Stomach (tissue), 8 donors: ENCODE measurements at regions not wholly inside any gene's neighbourhood (a gene's known extent, or its start where the extent isn't known, plus 50 kb on each side); places are given as distances from the start of the nearest gene placed in this dataset.

Experiments
- DNase-seq, 2 donors: peaks; one replicate each; pipeline versions ENCODE4 v3.0.0 to v3.0.0-alpha.2; 2013 to 2019
- H3K27ac ChIP-seq, 5 donors: fragments of 200-600 bp in 4 of 5; sonication (generic) in 4 of 5; one replicate each; pipeline ENCODE4 v1.5.1; 2013 to 2019; ENCODE audit warnings: mild to moderate bottlenecking in 1 of 5, moderate library complexity in 1 of 5
- H3K27me3 ChIP-seq, 3 donors: fragments of 200-600 bp; sonication (generic); one replicate each; pipeline ENCODE4 v1.5.1; 2017 to 2019; ENCODE audit warnings: mixed run types in 1 of 3
- H3K36me3 ChIP-seq, 4 donors: fragments of 200-600 bp; sonication (generic); 1 replicate in 3 of 4; 2 replicates in 1 of 4; pipeline ENCODE4 v1.5.1; 2016 to 2019
- H3K4me1 ChIP-seq, 4 donors: fragments of 200-600 bp; sonication (generic); one replicate each; pipeline ENCODE4 v1.5.1; 2016 to 2019
- H3K4me3 ChIP-seq, 4 donors: fragments of 200-600 bp; sonication (generic) in 3 of 4; one replicate each; pipeline ENCODE4 v1.5.1; 2016 to 2019; ENCODE audit warnings: mild to moderate bottlenecking in 1 of 4
- H3K9me3 ChIP-seq, 4 donors: fragments of 200-600 bp; sonication (generic); one replicate each; pipeline ENCODE4 v1.5.1; 2016 to 2019
- EP300 ChIP-seq: sonication (generic); formaldehyde crosslinking; IDR thresholded peaks from one replicate; pipeline ENCODE4 v1.6.1; 2017; ENCODE audit warnings: antibody characterized with exemption
- POLR2A ChIP-seq, 4 donors: fragments of 450-650 bp; IDR thresholded peaks; one replicate each; pipeline ENCODE4 v1.6.1; 2016; ENCODE audit warnings: antibody characterized with exemption in 4 of 4, control low read depth in 2 of 4, mild to moderate bottlenecking in 1 of 4, moderate library complexity in 1 of 4
- POLR2AphosphoS5 ChIP-seq, 3 donors: sonication (generic); formaldehyde crosslinking; IDR thresholded peaks; one replicate each; pipeline ENCODE4 v1.6.1; 2016; ENCODE audit warnings: antibody characterized with exemption in 3 of 3
- WGBS, 5 donors: extraction: QIAGEN DNeasy Blood & Tissue Kit in 3 of 5; methylation state at CpG; one replicate each; pipeline versions ENCODE4 v1.1.5 to v1.1.7; 2013 to 2018; 5-methylcytosine and 5-hydroxymethylcytosine counted together
- intact Hi-C: fragments of 100-400 bp; cut with DNase I; formaldehyde crosslinking; loops from one replicate; pipeline ENCODE4 v1.15.1; 2023; ENCODE audit warnings: low total_unique reads
- TF ChIP-seq, protein P1 (sequence below), 7 experiments: fragments of 450-650 bp in 4 of 7; fragments of 200-600 bp in 3 of 7; sonication (generic) in 3 of 7; IDR thresholded peaks; one replicate each; pipeline ENCODE4 v1.5.1; 2016 to 2019; ENCODE audit warnings: antibody characterized with exemption in 7 of 7, control low read depth in 2 of 7, mild to moderate bottlenecking in 1 of 7
- donor health status: healthy with polysubstance abuse.
- donor health status: Bipolar disorder and iron deficiency.
- donor health status: healthy.

DNA sequence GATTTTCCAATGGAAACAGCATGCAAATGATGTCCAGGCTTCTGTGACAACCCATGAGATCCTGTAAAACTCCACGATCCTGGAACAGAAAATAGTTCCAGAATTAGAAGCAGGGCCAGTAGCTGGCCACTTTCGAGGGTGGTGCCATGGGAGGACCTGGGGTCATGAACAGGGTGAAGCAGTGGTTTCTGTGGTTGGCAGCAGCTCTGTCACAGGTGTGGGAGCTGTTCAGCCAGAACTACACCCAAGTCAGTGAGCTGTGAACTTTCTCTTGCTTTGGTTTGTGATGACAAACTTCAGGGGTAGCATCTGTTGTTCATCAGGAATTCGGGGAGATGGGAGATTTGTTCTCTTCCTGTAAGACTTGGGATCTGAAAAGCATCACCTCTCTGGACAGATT is 314.4 kb upstream of the NT5C1B start:
- Histone ChIP-seq H3K9me3 (peaks cover 0 to 6% (median 0%) of the 10 kb centered on the region in 4 donors), H3K4me3 (no peak overlapping the region), H3K27me3 (no peaks in the 10 kb centered on the region), H3K4me1 (peaks cover 0 to 23% (median 6%) of the 10 kb centered on the region in 4 donors), H3K27ac (no peak overlapping the region), H3K36me3 (no peaks in the 10 kb centered on the region)
- TF ChIP-seq, protein P1, sequence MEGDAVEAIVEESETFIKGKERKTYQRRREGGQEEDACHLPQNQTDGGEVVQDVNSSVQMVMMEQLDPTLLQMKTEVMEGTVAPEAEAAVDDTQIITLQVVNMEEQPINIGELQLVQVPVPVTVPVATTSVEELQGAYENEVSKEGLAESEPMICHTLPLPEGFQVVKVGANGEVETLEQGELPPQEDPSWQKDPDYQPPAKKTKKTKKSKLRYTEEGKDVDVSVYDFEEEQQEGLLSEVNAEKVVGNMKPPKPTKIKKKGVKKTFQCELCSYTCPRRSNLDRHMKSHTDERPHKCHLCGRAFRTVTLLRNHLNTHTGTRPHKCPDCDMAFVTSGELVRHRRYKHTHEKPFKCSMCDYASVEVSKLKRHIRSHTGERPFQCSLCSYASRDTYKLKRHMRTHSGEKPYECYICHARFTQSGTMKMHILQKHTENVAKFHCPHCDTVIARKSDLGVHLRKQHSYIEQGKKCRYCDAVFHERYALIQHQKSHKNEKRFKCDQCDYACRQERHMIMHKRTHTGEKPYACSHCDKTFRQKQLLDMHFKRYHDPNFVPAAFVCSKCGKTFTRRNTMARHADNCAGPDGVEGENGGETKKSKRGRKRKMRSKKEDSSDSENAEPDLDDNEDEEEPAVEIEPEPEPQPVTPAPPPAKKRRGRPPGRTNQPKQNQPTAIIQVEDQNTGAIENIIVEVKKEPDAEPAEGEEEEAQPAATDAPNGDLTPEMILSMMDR (IDR thresholded peaks at IDR 0.05) = no peak
- no peak for TF ChIP-seq EP300
- no peak for TF ChIP-seq POLR2AphosphoS5 (IDR thresholded peaks at IDR 0.05)
- TF ChIP-seq POLR2A (IDR thresholded peaks at IDR 0.05) = no peak
- no peak for DNase-seq
- intact Hi-C loops = no loop called here
- 52 to 75% (median 66%) methylated on average over 3 of the region's 3 CpGs for WGBS, 5 donors

DNA sequence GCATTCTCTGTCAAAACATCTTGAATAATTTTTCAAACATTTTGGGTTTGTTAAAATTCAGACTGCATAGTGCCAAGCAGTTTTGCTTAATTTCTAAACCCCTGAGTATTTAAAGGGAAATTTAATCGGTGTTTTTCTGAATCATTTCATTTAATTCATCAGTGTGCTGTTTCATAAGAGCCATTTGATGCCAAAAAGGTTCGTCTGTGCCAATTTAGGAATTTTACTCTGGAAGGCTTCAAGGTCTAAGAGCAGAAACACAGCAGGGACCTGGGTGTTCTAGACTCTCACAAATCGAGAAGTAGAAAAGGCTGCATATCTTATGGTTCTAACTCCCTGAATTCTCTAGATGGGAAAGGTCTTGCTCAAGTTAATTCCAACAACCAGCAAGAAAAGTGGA is 311.9 kb upstream of the NT5C1B start:
- peak overlapping the region in 3 of 5 donors; percentile 28 to 62 (median 39) for H3K27ac ChIP-seq

DNA sequence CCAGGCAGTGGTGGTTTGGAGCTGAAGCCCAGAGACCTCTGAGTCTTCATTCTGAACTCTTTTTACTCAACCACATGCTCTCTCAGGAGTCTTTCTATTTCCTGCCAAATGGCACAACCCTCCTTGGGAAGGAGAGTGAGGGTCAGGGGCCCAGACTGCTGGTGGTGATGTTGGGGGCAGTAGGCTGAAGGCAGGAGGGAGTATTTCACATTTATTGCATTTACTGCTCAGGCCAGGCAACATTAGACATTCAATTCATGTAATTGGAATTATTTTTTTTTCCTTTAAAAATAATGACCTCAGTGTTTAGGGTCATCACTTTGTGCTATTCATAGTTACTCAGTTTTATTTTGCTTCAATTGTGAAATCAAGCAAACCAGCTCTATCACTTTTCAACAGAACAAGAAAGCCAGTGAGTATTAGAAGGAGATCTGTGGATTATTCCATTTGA is 311.3 kb upstream of the NT5C1B start:
- intact Hi-C loops = no loop called here
- no peaks in the 10 kb centered on the region for H3K36me3 ChIP-seq
- H3K4me1 ChIP-seq = peaks cover 0 to 28% (median 6%) of the 10 kb centered on the region in 4 donors
- no peak for DNase-seq
- TF ChIP-seq POLR2AphosphoS5 (IDR thresholded peaks at IDR 0.05) = no peak
- H3K9me3 ChIP-seq = peaks cover 0 to 1% (median 0%) of the 10 kb centered on the region in 4 donors
- H3K27me3 ChIP-seq = no peaks in the 10 kb centered on the region
- H3K4me3 ChIP-seq = no peak overlapping the region
- peak overlapping the region in 3 of 5 donors; percentile 28 to 62 (median 39) for H3K27ac ChIP-seq

More for the DNA sequence above, 311.9 kb upstream of the NT5C1B start:
- Histone ChIP-seq H3K9me3 (peaks cover 0 to 6% (median 0%) of the 10 kb centered on the region in 4 donors), H3K4me1 (peaks cover 0 to 23% (median 6%) of the 10 kb centered on the region in 4 donors), H3K27me3 (no peaks in the 10 kb centered on the region), H3K4me3 (no peak overlapping the region), H3K36me3 (no peaks in the 10 kb centered on the region)
- intact Hi-C loops = no loop called here
- TF ChIP-seq, protein P1 (IDR thresholded peaks at IDR 0.05) = no peak
- TF ChIP-seq POLR2AphosphoS5 (IDR thresholded peaks at IDR 0.05) (no peak), EP300 (no peak), POLR2A (IDR thresholded peaks at IDR 0.05) (no peak)
- 66 to 81% (median 76%) methylated on average over 3 of the region's 3 CpGs for WGBS, 5 donors
- no peak for DNase-seq

DNA sequence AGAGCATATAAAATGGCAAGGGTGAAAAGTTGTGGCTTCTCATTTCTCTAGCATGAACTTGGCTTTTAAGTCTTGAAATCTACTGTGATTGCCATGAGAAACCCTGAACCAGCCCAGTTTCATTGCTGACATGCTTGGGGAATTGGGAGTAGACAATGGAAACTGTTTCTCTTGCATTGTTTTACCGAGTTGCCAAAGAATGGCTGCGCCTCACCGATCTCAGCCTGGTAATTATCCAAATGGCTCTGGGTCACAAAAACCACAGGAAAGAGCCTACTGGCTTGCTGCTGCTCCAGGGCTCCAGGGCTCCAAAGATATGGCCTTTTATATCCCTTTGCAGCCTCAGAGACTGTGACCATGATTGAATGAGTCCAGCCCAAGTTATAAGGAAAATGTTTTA is 310.4 kb upstream of the NT5C1B start:
- H3K4me1 ChIP-seq = peaks cover 0 to 28% (median 6%) of the 10 kb centered on the region in 4 donors
- no peaks in the 10 kb centered on the region for H3K36me3 ChIP-seq
- no peak for DNase-seq
- no peak overlapping the region for H3K4me3 ChIP-seq
- no peaks in the 10 kb centered on the region for H3K27me3 ChIP-seq
- intact Hi-C loops = no loop called here
- WGBS, 5 donors = 70 to 92% (median 85%) methylated on average over 3 of the region's 3 CpGs
- H3K27ac ChIP-seq = no peak overlapping the region
- H3K9me3 ChIP-seq = no peaks in the 10 kb centered on the region
- TF ChIP-seq POLR2AphosphoS5 (IDR thresholded peaks at IDR 0.05) (no peak), EP300 (no peak), POLR2A (IDR thresholded peaks at IDR 0.05) (no peak)
- TF ChIP-seq, protein P1 (IDR thresholded peaks at IDR 0.05) = no peak

DNA sequence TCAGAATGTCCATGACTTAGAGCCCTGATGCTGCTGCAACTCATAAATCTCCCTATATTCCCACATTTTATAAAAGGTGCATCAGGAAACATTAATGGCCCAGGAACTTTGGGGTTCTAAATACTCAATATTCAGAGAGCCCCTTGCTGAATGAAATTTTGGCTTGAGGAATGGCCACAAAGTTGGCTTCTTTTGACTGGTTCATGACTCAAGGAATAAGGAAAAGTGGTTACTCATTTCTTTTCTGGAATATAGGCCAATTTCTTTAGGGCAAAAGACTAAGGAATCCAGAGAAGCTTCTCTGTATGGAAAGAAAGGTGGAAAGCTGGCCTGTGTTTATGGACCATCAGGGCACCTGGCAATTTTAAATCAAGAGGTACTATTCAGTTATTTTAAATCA is 308.9 kb upstream of the NT5C1B start:
- H3K4me1 ChIP-seq = peaks cover 0 to 28% (median 6%) of the 10 kb centered on the region in 4 donors
- DNase-seq = no peak
- H3K9me3 ChIP-seq = no peaks in the 10 kb centered on the region
- intact Hi-C loops = no loop called here
- H3K36me3 ChIP-seq = no peaks in the 10 kb centered on the region
- H3K4me3 ChIP-seq = no peak overlapping the region
- TF ChIP-seq POLR2AphosphoS5 (IDR thresholded peaks at IDR 0.05) (no peak), EP300 (no peak), POLR2A (IDR thresholded peaks at IDR 0.05) (no peak)
- TF ChIP-seq, protein P1 (IDR thresholded peaks at IDR 0.05) = no peak
- no peaks in the 10 kb centered on the region for H3K27me3 ChIP-seq
- H3K27ac ChIP-seq = no peak overlapping the region
